Mesodermal cell (in vitro differentiated cells): ENCODE measurements at regions not wholly inside any gene's neighbourhood (a gene's known extent, or its start where the extent isn't known, plus 50 kb on each side); places are given as distances from the start of the nearest gene placed in this dataset.
A peak's percentile ranks its signal among the peaks of the same experiment; 100 is the strongest.

Experiments used
- H3K27ac ChIP-seq: 2 replicates; pipeline ENCODE4 v1.7.0; 2013; ENCODE audit warnings: mild to moderate bottlenecking, low read depth, low read length, moderate library complexity; ENCODE audit not compliant: severe bottlenecking
- H3K36me3 ChIP-seq: 2 replicates; pipeline ENCODE4 v1.7.1; 2013; ENCODE audit warnings: mild to moderate bottlenecking, low read length, moderate library complexity; ENCODE audit not compliant: control insufficient read depth, insufficient read depth
- H3K4me1 ChIP-seq: one replicate; pipeline ENCODE4 v1.7.1; 2013; ENCODE audit warnings: mild to moderate bottlenecking, low read length; ENCODE audit not compliant: insufficient read depth, control insufficient read depth, poor library complexity, severe bottlenecking
- H3K4me3 ChIP-seq: 2 replicates; pipeline ENCODE4 v1.7.0; 2013; ENCODE audit warnings: low read length, control low read depth, mild to moderate bottlenecking; ENCODE audit not compliant: insufficient read depth, poor library complexity, severe bottlenecking; ENCODE audit errors: extremely low read depth
- H3K9me3 ChIP-seq: 2 replicates; pipeline ENCODE4 v1.7.1; 2013; ENCODE audit warnings: mild to moderate bottlenecking, low read length, moderate library complexity; ENCODE audit not compliant: control insufficient read depth
- WGBS, 2 experiments: methylation state at CpG; one replicate each; pipeline ENCODE4 v1.1.5; 2013; ENCODE audit warnings: missing lambda C conversion rate in 2 of 2; ENCODE audit not compliant: insufficient coverage in 2 of 2; 5-methylcytosine and 5-hydroxymethylcytosine counted together

- WGBS, 2 experiments = 100% methylated on average over 1 of the region's 3 CpGs; no CpG with 5 or more reads in 1 of the 2 experiments
- no peaks in the 10 kb centered on the region for H3K36me3 ChIP-seq
- H3K4me1 ChIP-seq = no peaks in the 10 kb centered on the region
- H3K9me3 ChIP-seq = no peaks in the 10 kb centered on the region
- H3K27ac ChIP-seq = no peak overlapping the region
- no peak overlapping the region for H3K4me3 ChIP-seq
These were observed 84.1 kb downstream of the SEC61G start for GRCh38 chr7:54674891-54675290.

DNA sequence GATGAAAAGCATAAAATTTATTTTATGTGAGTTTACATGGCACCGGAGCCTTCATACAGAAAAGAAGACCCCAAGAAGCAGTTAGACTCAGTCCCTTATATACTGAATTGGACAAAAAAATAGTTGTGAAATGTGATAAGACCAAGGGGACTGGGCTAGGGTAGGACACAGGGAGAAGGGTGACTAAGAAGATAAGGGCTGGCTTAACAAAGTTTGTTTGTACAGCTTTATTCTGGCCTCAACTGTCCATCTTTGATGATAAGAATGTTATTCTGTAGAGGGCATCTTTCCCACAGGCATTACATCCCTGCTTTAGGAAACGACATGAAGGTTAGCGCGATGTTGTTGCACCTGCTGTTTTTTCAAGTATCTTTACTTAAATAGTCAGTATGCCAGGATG is 86.5 kb downstream of the SEC61G start:
- Histone ChIP-seq H3K27ac (no peak overlapping the region), H3K9me3 (no peaks in the 10 kb centered on the region), H3K4me3 (no peak overlapping the region), H3K36me3 (no peaks in the 10 kb centered on the region), H3K4me1 (no peaks in the 10 kb centered on the region)
- WGBS, 2 experiments = 90% methylated on average over 3 of the region's 4 CpGs; no CpG with 5 or more reads in 1 of the 2 experiments

DNA sequence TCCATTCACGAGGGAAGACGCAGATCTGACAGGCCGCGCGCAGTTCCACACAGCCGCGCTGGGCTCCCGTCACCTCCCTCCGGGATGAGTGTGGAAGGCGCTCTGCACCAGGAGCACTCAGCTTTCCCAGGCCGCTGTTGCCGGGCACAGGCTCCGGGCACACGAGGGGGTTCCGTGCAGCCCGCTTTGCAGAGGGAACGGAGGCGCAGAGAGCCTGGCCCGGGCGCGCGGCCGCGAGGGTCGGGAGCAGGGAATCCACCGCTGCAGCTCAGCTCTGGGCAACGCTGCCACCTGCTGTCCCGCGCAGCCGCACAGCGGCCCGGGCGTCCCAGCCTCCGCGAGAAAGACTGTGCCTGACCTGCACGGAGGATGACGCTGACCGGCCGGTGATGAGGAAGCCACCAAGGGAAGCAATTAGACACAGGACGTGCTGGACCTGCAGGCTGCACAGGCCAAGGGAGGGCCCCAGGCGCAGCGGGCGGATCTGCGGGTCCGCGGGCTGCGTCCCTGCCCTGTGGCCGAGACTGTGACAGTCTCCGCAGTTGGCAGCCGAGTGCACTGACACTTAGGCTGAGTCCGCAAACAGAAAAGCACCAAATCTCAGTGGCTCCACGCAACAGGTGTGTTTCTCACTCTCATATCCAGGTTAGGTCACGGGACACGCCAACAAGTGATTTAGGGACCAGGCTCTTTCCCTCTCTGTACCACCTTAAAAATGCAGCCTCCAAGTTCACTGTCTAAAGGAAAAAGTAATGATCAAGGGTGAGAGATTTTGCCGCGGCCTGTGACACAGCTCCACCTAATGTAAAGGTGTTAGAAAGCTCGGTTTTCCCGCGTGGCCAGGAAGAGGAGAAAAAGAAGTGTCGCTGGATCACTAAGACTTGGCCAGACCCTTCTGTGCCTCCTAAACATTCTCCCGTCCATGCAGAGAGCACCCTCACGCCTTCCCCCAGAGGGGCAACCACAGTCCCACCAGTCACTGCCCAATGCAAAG is 94.5 kb downstream of the SEC61G start:
- H3K4me1 ChIP-seq = no peaks in the 10 kb centered on the region
- H3K9me3 ChIP-seq = no peaks in the 10 kb centered on the region
- H3K4me3 ChIP-seq = peak overlapping the region; percentile 40
- H3K27ac ChIP-seq = no peak overlapping the region
- H3K36me3 ChIP-seq = no peaks in the 10 kb centered on the region
- WGBS, 2 experiments = 9% methylated on average over 55 to 58 of the region's 62 CpGs

- Histone ChIP-seq H3K9me3 (no peaks in the 10 kb centered on the region), H3K36me3 (no peaks in the 10 kb centered on the region), H3K4me3 (peak overlapping the region; percentile 40), H3K27ac (no peak overlapping the region), H3K4me1 (no peaks in the 10 kb centered on the region)
- WGBS, 2 experiments = 31 to 52% methylated on average over 10 to 14 of the region's 16 CpGs
These were observed 95.3 kb downstream of the SEC61G start for GRCh38 chr7:54663603-54664234.

DNA sequence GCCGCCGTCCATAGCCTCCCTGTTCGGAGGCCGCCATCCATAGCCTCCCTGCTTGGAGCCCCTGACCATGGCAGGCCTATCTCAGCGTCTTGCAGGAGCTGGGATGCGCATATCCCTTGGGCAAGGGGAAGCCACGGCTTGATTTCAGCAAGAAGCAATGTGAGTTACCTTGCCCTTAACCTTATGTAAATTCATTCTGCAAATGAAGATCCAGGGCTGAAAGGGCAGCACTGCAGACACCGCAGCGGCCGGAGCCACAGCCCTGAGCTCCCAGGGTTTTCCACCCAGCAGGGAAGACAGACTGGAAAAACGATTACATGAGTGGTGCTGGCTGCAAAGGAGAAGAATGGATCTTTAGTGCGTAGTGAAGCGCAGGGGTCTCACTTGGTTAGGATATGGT is 95.8 kb downstream of the SEC61G start:
- WGBS, 2 experiments = 55 to 57% methylated on average over 10 to 13 of the region's 13 CpGs
- Histone ChIP-seq H3K27ac (no peak overlapping the region), H3K4me1 (no peaks in the 10 kb centered on the region), H3K9me3 (no peaks in the 10 kb centered on the region), H3K36me3 (no peaks in the 10 kb centered on the region), H3K4me3 (no peak overlapping the region)

GRCh38 chr7:54662701-54663100 is 96.3 kb downstream of the SEC61G start:
- 69 to 75% methylated on average over 3 to 7 of the region's 7 CpGs for WGBS, 2 experiments
- H3K9me3 ChIP-seq = no peaks in the 10 kb centered on the region
- H3K36me3 ChIP-seq = no peaks in the 10 kb centered on the region
- H3K4me1 ChIP-seq = no peaks in the 10 kb centered on the region
- no peak overlapping the region for H3K27ac ChIP-seq
- no peak overlapping the region for H3K4me3 ChIP-seq

DNA sequence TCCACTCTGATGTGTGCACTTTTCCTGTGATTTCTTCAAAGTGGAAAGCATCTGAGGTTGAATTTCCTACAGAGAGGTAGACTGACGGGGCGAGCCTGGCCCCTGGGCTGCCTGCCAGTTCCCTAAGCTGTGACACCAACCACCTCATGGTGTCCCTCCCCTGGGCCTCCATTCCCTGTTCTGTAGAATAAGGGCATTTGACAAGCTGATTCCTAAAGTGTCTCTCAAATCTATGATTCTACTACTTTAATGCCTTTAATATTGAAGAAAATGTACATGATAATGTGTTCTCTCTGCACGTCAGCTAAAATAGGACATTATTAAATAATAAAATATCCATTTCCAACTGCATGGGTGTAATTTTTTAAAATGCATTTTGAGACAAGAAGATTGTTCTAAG is 105.1 kb downstream of the SEC61G start:
- WGBS, 2 experiments = 100% methylated on average over 1 of the region's 3 CpGs; no CpG with 5 or more reads in 1 of the 2 experiments
- Histone ChIP-seq H3K9me3 (no peaks in the 10 kb centered on the region), H3K27ac (no peak overlapping the region), H3K4me3 (no peak overlapping the region), H3K36me3 (no peaks in the 10 kb centered on the region), H3K4me1 (no peaks in the 10 kb centered on the region)

DNA sequence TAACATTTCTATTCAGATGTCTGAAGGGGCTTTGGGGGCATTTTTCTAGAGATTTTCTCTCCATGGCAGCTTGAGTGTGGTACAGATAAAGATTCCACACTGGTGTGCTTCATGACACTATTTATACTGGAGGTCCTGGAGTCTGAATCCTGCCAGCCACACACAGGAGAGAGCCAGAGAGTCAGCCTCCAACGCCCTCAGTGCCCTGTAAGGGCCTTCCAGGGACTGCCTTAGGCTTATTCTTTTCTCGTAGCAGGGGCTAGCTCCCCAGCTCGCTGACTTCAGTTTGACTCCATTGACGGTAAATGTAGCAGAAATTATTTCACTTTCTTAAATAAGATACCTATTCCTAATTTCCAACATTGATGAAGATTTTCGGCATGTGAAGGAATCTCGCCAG is 100.9 kb downstream of the VSTM2A start:
- Histone ChIP-seq H3K9me3 (no peaks in the 10 kb centered on the region), H3K4me1 (no peaks in the 10 kb centered on the region), H3K4me3 (no peak overlapping the region), H3K36me3 (no peaks in the 10 kb centered on the region), H3K27ac (no peak overlapping the region)
- 70 to 85% methylated on average over 1 to 2 of the region's 6 CpGs for WGBS, 2 experiments

DNA sequence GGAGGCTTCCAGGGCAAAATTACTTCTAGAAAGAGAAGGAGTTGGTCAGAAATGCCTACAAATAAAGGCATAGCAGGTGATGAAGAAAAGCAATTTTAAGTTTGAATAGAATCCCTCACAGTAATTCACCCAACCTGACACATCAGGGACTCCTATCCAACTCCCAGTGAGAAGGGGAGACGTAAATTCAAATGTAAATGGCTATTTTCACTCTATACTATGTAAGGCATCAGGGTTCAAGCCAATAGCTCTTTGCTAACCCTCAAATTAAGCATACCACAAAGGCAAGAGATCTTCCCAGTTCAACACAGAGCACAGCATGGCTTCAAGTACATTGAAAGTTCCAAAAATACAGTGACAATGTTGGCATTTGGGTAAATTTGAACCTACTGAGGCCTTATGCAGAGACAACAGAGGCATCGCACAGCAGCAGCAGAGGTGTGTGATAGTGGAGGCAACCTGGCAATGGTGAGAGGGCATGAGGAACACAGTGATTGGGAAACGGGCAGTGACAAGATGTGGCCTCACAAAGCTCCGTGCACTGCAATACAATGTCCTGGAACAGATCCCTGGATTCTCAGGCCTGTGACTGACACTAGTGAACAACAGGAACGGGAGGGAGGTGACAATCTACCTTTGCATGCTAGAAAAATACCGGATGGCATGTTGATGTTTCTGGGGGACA is 95.7 kb downstream of the VSTM2A start:
- Histone ChIP-seq H3K4me3 (no peak overlapping the region), H3K9me3 (no peaks in the 10 kb centered on the region), H3K27ac (no peak overlapping the region), H3K36me3 (no peaks in the 10 kb centered on the region), H3K4me1 (no peaks in the 10 kb centered on the region)
- 68 to 74% methylated on average over 3 to 4 of the region's 6 CpGs for WGBS, 2 experiments

- Histone ChIP-seq H3K4me3 (no peak overlapping the region), H3K9me3 (no peaks in the 10 kb centered on the region), H3K36me3 (no peaks in the 10 kb centered on the region), H3K27ac (no peak overlapping the region), H3K4me1 (no peaks in the 10 kb centered on the region)
- 50 to 86% methylated on average over 2 to 4 of the region's 4 CpGs for WGBS, 2 experiments
These were observed 90.5 kb downstream of the VSTM2A start for GRCh38 chr7:54632696-54633095.
